ENCODE measurements at regions not wholly inside any gene's neighbourhood (a gene's known extent, or its start where the extent isn't known, plus 50 kb on each side); places are given as distances from the start of the nearest gene placed in this dataset.

- Histone ChIP-seq H3K79me2 (ENCODE audit: control insufficient read depth in 1 of 2, insufficient read depth in 2 of 2, low read length in 2 of 2) (no peaks in the 10 kb centered on the region), H3K18ac (ENCODE audit: extremely low read depth, low read length) (no peak overlapping the region), H3K27me3 (replicated peaks in 1 of 4; ENCODE audit: control insufficient read depth in 3 of 4, extremely low read depth in 1 of 4, insufficient read depth in 3 of 4, low read length in 3 of 4) (no peaks in the 10 kb centered on the region), H3K23ac (ENCODE audit: insufficient read length) (no peak overlapping the region), H4K5ac (ENCODE audit: insufficient read length, low read depth, low read length) (no peak overlapping the region), H4K20me1 (replicated peaks in 1 of 2; ENCODE audit: control insufficient read depth in 1 of 2, insufficient read depth in 2 of 2, low read length in 2 of 2) (no peaks in the 10 kb centered on the region), H3K79me1 (ENCODE audit: low read depth, low read length) (no peaks in the 10 kb centered on the region), H2BK120ac (replicated peaks; ENCODE audit: low read depth, low read length) (no peak overlapping the region), H3K4me2 (ENCODE audit: insufficient read depth in 1 of 2, low read depth in 2 of 2, low read length in 2 of 2) (no peak overlapping the region), H3K27ac (ENCODE audit: low read depth, low read length) (no peak overlapping the region), H3K4me3 (ENCODE audit: extremely low read depth in 1 of 4, insufficient read depth in 2 of 4, low read depth in 3 of 4, low read length in 4 of 4) (no peak overlapping the region), H3K9ac (replicated peaks in 1 of 4; ENCODE audit: extremely low read depth in 1 of 4, low read depth in 3 of 4, low read length in 3 of 4) (no peak overlapping the region), H3K4me1 (replicated peaks in 1 of 4; ENCODE audit: control insufficient read depth in 3 of 4, insufficient read depth in 4 of 4, low read length in 3 of 4) (no peaks in the 10 kb centered on the region), H3K4ac (replicated peaks; ENCODE audit: insufficient read length, low read depth, low read length) (no peak overlapping the region), H3K23me2 (ENCODE audit: low read depth, low read length) (no peaks in the 10 kb centered on the region), H2BK5ac (ENCODE audit: low read depth, low read length) (no peak overlapping the region), H3K14ac (ENCODE audit: insufficient read length) (no peak overlapping the region), H2AFZ (ENCODE audit: low read length) (no peak overlapping the region), H3K36me3 (ENCODE audit: control insufficient read depth in 2 of 4, insufficient read depth in 4 of 4, low read length in 3 of 4) (no peaks in the 10 kb centered on the region), H2AK5ac (ENCODE audit: low read depth, low read length) (no peak overlapping the region), H4K91ac (replicated peaks; ENCODE audit: insufficient read length, low read length) (no peak overlapping the region), H2BK15ac (ENCODE audit: low read length) (no peak overlapping the region), H3K9me3 (ENCODE audit: insufficient read depth in 2 of 2, low read depth in 1 of 2, low read length in 1 of 2) (peaks cover 2% of the 10 kb centered on the region in 2 experiments; a peak in 1 of 4 replicates), H4K8ac (ENCODE audit: extremely low read depth, insufficient read depth, low read length) (no peak overlapping the region), H3K56ac (replicated peaks; ENCODE audit: insufficient read length, low read depth, low read length) (no peak overlapping the region), H2BK20ac (ENCODE audit: low read length) (no peak overlapping the region), H2BK12ac (ENCODE audit: low read depth, low read length) (no peak overlapping the region)
- POLR2A ChIA-PET (ENCODE audit: partially characterized antibody), result no interaction called here
- CTCF ChIA-PET (ENCODE audit: partially characterized antibody), result no interaction called here
- DNase-seq (ENCODE audit: low read depth in 1 of 2, low spot score in 2 of 2) (no peak), FAIRE-seq (no peak)
- WGBS, 2 experiments (ENCODE audit: extremely low coverage in 1 of 2, insufficient coverage in 1 of 2, insufficient read length in 1 of 2, insufficient replicate concordance in 2 of 2, low coverage in 1 of 2, low lambda C conversion rate in 2 of 2, missing lambda C conversion rate in 1 of 2), result 96% methylated on average over 4 of the region's 4 CpGs; no CpG with 5 or more reads in 1 of the 2 experiments
- TF ChIP-seq RXRA (IDR thresholded peaks at IDR 0.05; ENCODE audit: insufficient read depth, low read depth, low read length) (no peak), HDAC2 (IDR thresholded peaks at IDR 0.05; ENCODE audit: borderline replicate concordance in 1 of 2, low read depth in 2 of 2, low read length in 2 of 2) (no peak), MAFK (IDR thresholded peaks at IDR 0.05; ENCODE audit: low read depth, low read length) (no peak), BACH1 (IDR thresholded peaks at IDR 0.05; ENCODE audit: low read length) (no peak), NANOG (IDR thresholded peaks at IDR 0.05; ENCODE audit: insufficient read depth, low read depth, low read length, poor library complexity, severe bottlenecking) (no peak), JUND (IDR thresholded peaks at IDR 0.05; ENCODE audit: low read length) (no peak), EP300 (IDR thresholded peaks at IDR 0.05; ENCODE audit: borderline replicate concordance in 1 of 2, low read depth in 2 of 2, low read length in 2 of 2) (no peak)
Observed at GRCh38 chr17:31657876-31658275, 201.2 kb downstream of the COPRS start.

Data from H1 (cell line).